HepG2 (cell line): ENCODE measurements at regions not wholly inside any gene's neighbourhood (a gene's known extent, or its start where the extent isn't known, plus 50 kb on each side); places are given as distances from the start of the nearest gene placed in this dataset.
A peak's percentile ranks its signal among the peaks of the same experiment; 100 is the strongest.

Experiments used
- CREB1 ChIP-seq, 2 experiments: fragments of 450-650 bp in 1 of 2; IDR thresholded peaks; 2 replicates each; pipeline ENCODE4 v1.6.1; 2016 to 2017; ENCODE audit warnings: control low read depth in 1 of 2, mild to moderate bottlenecking in 1 of 2, missing compliant biosample characterization in 1 of 2, missing genetic modification characterization in 1 of 2
- CSRNP1 ChIP-seq: sonication (generic); formaldehyde crosslinking; IDR thresholded peaks from 2 replicates; pipeline ENCODE4 v1.8.1; 2023; ENCODE audit warnings: mild to moderate bottlenecking, missing genetic modification reagents
- FOXA3 ChIP-seq: IDR thresholded peaks from 2 replicates; pipeline ENCODE4 v1.6.1; 2016; ENCODE audit warnings: missing genetic modification reagents, missing compliant biosample characterization
- HHEX ChIP-seq: IDR thresholded peaks from 2 replicates; pipeline ENCODE4 v1.6.1; 2016; ENCODE audit warnings: control low read depth
- PAXIP1 ChIP-seq: sonication (generic); formaldehyde crosslinking; conservative IDR thresholded peaks from 2 replicates; pipeline ENCODE4 v1.4.0; 2020; ENCODE audit warnings: mild to moderate bottlenecking, missing genetic modification reagents, moderate library complexity
- POGK ChIP-seq: sonication (generic); formaldehyde crosslinking; conservative IDR thresholded peaks from 2 replicates; pipeline ENCODE4 v1.8.0; 2022; ENCODE audit warnings: mild to moderate bottlenecking, moderate library complexity, missing genetic modification reagents
- PPARG ChIP-seq: conservative IDR thresholded peaks from 2 replicates; pipeline ENCODE4 v1.6.1; 2016; ENCODE audit warnings: missing biosample characterization, missing genetic modification reagents
- PRDM10 ChIP-seq: sonication (generic); formaldehyde crosslinking; IDR thresholded peaks from 2 replicates; pipeline ENCODE4 v1.4.0; 2020; ENCODE audit warnings: low read depth, missing genetic modification reagents
- RCOR2 ChIP-seq: IDR thresholded peaks from 2 replicates; pipeline ENCODE4 v1.6.1; 2016; ENCODE audit warnings: missing biosample characterization, missing genetic modification reagents
- RXRB ChIP-seq: IDR thresholded peaks from 2 replicates; pipeline ENCODE4 v1.6.1; 2016; ENCODE audit warnings: borderline replicate concordance, missing genetic modification reagents, missing compliant biosample characterization
- TBX2 ChIP-seq: sonication (generic); formaldehyde crosslinking; IDR thresholded peaks from 2 replicates; pipeline ENCODE4 v1.5.0; 2020; ENCODE audit warnings: missing genetic modification reagents, mild to moderate bottlenecking, borderline replicate concordance
- TCF7 ChIP-seq: sonication (generic); IDR thresholded peaks from 2 replicates; pipeline ENCODE4 v1.6.1; 2016; ENCODE audit warnings: antibody characterized with exemption, low read depth
- TEAD3 ChIP-seq: optimal IDR thresholded peaks from 2 replicates; pipeline ENCODE3; 2016; ENCODE audit warnings: borderline replicate concordance
- ZNF264 ChIP-seq: sonication (generic); formaldehyde crosslinking; IDR thresholded peaks from 2 replicates; pipeline ENCODE4 v1.4.0; 2020; ENCODE audit warnings: missing genetic modification reagents
- ZNF292 ChIP-seq: sonication (generic); formaldehyde crosslinking; IDR thresholded peaks from 2 replicates; pipeline ENCODE4 v1.8.1; 2022; ENCODE audit warnings: mild to moderate bottlenecking, low read depth, missing genetic modification reagents, borderline replicate concordance
- ZNF331 ChIP-seq: sonication (generic); formaldehyde crosslinking; IDR thresholded peaks from 2 replicates; pipeline ENCODE4 v1.4.0; 2020; ENCODE audit warnings: missing genetic modification reagents
- ZNF414 ChIP-seq: sonication (generic); formaldehyde crosslinking; IDR thresholded peaks from 2 replicates; pipeline ENCODE4 v1.5.0; 2020; ENCODE audit warnings: missing genetic modification reagents
- ZNF558 ChIP-seq: sonication (generic); formaldehyde crosslinking; IDR thresholded peaks from 2 replicates; pipeline ENCODE4 v1.9.0; 2022; ENCODE audit warnings: mild to moderate bottlenecking, missing genetic modification reagents, borderline replicate concordance

GRCh38 chr6:54037277-54037779, 73.9 kb upstream of the MLIP start (continued):
- TF ChIP-seq HHEX (CRISPR knock-in tag) (0 out of 2 replicates have a peak, but pooled peaks have one; percentile 30), TCF7 (0 out of 2 replicates have a peak, but pooled peaks have one; percentile 50), ZNF414 (CRISPR knock-in tag) (peak; percentile 56; the same call in 1 of the 2 replicates), PAXIP1 (CRISPR knock-in tag) (peak; percentile 72), CREB1 (IDR thresholded peaks at IDR 0.05) (no peak), CREB1 (CRISPR knock-in tag; IDR thresholded peaks at IDR 0.05) (0 out of 2 replicates have a peak, but pooled peaks have one; percentile 26), RXRB (0 out of 2 replicates have a peak, but pooled peaks have one; percentile 29), CSRNP1 (CRISPR knock-in tag) (no peak), ZNF558 (CRISPR knock-in tag) (no peak), FOXA3 (CRISPR knock-in tag) (peak; percentile 59), ZNF331 (CRISPR knock-in tag) (peak; percentile 83; the same call in 1 of the 2 replicates), POGK (peak; percentile 28; the same call in 1 of the 2 replicates), RCOR2 (peak; percentile 55; the same call in 1 of the 2 replicates), PPARG (CRISPR knock-in tag) (0 out of 2 replicates have a peak, but pooled peaks have one; percentile 35), TEAD3 (peak; percentile 20), ZNF292 (CRISPR knock-in tag) (peak; percentile 56; the same call in 1 of the 2 replicates), TBX2 (CRISPR knock-in tag) (peak; percentile 34), ZNF264 (CRISPR knock-in tag) (no peak), PRDM10 (no peak)
